AG08396 (cell line): ENCODE measurements at regions not wholly inside any gene's neighbourhood (a gene's known extent, or its start where the extent isn't known, plus 50 kb on each side); places are given as distances from the start of the nearest gene placed in this dataset.

ENCODE experiments used
- DNase-seq: peaks from one replicate; pipeline ENCODE4 v3.0.0; 2012; ENCODE audit warnings: low spot score, mixed read lengths

- no peak for DNase-seq
Measured at GRCh38 chr3:46113608-46114007, 86.3 kb upstream of the XCR1 start.

- no peak for DNase-seq
Measured at GRCh38 chr3:46112984-46113383, 85.7 kb upstream of the XCR1 start.

- DNase-seq: no peak
Measured at GRCh38 chr3:46112296-46112695, 85.0 kb upstream of the XCR1 start.

- DNase-seq: peak; percentile 34
Measured at GRCh38 chr3:46110701-46111493, 83.6 kb upstream of the XCR1 start.

- no peak for DNase-seq
Measured at GRCh38 chr3:46107682-46108081, 80.4 kb upstream of the XCR1 start.

GRCh38 chr3:46105306-46105919 lies 78.1 kb upstream of the XCR1 start:
- DNase-seq: no peak

- no peak for DNase-seq
Measured at GRCh38 chr3:46104706-46105105, 77.4 kb upstream of the XCR1 start.

DNA sequence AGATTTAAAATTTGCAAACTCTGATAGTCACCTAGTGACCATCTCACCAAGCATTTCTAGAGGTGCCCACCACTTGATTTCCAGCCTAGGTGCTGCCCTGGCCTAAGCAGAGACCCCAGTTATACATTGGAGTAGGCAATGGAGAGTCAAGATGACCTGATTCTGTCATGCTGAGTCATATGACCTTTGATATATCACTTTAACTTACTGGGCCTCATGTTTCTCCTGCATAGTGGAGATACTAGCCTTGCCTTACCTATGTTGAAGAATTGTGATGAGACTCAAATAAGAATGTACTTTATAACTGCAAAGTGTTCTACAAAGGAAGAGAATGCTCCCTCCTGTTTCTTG lies 75.5 kb upstream of the XCR1 start:
- DNase-seq: no peak

GRCh38 chr3:46102059-46102779 lies 74.9 kb upstream of the XCR1 start:
- no peak for DNase-seq

DNA sequence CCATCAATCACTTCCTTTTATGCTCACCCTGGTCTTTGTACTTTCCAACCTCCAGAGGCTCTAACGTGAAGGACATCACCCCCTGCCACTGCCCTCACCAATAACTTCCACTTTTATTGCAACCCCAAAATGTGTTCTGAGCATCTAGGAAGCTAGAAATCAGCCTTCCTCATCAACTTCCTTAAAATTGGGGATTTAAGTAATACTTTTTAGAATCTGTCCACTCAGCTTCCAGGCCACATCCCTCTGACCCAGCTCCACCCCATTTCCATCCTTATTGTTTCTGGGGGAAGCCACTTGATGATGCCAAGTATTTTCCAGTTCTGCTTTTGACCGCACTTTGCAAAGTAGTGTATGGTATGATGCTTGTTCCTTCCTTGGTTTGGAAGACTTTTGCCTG lies 73.5 kb upstream of the XCR1 start:
- no peak for DNase-seq

DNA sequence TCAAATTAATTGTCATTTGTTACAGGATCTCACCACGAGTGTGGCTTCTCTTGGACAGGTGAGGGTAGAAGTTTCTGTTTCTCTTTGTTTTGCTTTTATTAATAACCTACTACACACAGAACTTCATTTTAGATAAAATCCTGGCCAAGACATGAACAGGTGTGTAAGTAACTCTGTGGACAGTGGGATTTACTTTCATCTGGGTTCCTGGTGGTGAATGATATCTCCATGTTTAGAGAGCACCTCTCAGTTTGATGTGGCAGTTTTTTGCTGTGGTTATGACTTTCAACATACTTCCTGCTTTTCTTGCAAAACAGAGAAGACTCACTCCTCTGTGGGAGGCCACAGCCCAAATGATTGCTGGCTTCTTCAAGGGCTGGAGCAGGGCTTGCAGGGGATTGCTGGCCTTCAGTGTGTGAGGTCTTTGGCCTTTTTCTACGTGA lies 71.1 kb upstream of the XCR1 start:
- peak; percentile 24 for DNase-seq

- DNase-seq: peak; percentile 19
Measured at GRCh38 chr3:46097691-46098241, 70.5 kb upstream of the XCR1 start.

DNA sequence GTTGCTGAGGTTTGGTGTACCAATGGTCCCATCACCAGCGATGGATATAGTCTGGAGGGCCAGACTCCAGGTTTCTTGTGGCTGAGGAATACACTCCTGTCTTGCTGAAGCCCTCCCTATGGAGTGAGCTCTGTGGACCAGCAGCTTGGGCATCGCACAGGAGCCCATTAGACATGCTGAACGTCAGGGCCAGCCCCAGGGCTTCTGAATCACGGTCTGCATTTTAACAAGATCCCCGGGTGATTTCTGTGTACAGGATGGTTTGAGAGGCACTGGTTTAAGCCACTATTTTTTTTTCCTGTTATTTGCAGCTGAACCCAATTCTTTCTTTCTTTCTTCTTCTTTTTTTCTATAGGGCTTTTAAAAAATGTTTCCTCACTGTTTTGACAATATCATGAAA lies 69.5 kb upstream of the XCR1 start:
- no peak for DNase-seq

DNA sequence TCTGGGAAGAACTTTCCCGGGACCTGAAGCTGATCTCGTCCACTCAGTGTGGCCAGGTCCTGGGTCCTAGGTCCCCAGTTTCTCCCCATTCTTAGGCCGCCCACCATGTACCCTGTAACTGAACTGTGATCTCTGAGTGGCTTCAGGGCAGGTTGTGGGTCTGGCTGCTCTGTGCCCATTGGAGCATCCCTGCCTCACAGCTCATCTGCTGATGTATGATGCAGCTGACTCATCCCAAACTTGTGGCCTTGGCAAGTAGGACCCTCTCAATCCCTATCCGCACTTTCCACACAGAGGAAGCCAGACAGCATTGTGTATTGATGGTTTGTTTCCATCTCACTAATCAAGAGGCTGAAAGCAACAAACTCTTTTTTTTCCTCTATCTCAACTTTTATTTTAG lies 69.1 kb upstream of the XCR1 start:
- no peak for DNase-seq

- DNase-seq: no peak
Measured at GRCh38 chr3:46095307-46095706, 68.0 kb upstream of the XCR1 start.

GRCh38 chr3:46094506-46094905 lies 67.2 kb upstream of the XCR1 start:
- DNase-seq: no peak

- DNase-seq: no peak
Measured at GRCh38 chr3:46093966-46094365, 66.7 kb upstream of the XCR1 start.

DNA sequence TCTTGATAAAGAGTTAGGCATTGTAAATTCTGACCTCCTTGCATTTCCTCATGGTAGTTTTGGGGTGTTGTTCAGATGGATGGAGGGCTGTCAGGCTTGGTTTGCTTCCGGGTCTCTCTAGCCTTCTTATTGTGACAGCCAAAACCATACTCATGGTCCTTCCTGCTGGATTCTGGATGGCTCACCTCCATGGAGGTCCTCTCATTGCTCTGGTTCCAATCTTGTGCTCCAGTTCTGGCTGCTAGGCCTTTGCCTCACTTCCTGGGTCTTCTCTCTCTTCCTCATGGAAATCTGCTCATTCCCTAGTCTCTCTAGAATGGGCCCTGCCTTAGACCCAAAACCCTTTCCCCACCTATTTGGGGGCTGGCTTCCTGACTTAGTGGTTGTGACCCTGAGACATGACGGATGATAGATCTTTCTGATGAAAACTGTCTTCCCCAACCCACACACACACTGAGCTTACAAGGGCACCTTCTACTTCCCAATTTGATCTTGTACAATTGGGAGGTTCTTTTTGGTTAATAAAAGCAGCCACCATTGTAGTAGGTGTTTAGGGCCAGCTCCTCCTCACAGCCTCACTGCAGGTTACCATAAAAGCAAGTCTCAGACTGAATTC lies 66.2 kb upstream of the XCR1 start:
- DNase-seq: no peak

DNA sequence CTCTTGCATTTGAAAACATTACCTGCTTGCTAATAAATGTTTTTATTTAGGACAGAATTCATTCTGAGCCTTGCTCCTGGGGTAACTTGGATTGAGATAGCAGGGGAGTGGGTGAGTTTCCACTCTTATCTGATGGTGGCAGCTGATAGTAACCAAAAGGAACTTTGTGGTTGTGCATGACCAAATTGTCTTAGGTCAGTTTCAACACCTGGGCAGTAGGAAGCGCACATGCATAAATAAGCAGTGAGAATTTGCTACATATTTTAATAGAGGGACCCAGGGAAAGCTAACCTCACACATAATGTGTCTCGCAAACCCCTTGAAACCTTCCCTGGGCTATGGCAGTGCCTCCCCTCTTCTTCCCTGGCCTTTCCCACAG lies 65.4 kb upstream of the XCR1 start:
- DNase-seq: no peak

GRCh38 chr3:46091741-46092701 lies 64.7 kb upstream of the XCR1 start:
- DNase-seq: no peak

DNA sequence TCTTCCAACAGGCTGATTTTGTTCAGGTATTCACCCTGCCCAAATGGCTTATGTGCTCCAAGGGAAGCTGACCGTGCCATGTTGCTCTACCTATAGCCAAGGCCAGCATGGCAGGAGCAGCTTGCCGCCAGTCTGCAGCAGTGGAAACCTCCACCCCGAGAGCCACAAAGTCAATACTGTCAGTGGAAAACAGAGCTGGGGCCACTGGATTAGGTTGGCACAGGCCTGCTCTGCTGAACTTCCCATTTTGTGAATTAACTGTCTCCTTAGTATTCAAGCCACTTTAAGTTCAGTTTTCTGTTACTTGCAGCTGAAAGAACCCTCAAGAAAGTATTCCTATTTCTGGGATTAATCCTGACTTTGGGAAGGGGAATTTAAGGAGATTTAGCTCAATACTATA lies 63.8 kb upstream of the XCR1 start:
- DNase-seq: no peak
